HUES48 (cell line): ENCODE measurements at regions not wholly inside any gene's neighbourhood (a gene's known extent, or its start where the extent isn't known, plus 50 kb on each side); places are given as distances from the start of the nearest gene placed in this dataset.
"Not testable (repeated sequence)": the region's sequence is repeated elsewhere in the genome, so short reads cannot be mapped to it uniquely, and the experiment has no call there.

Experiments
- H3K27ac ChIP-seq: one replicate; pipeline ENCODE4 v1.7.0; 2013; ENCODE audit warnings: low read depth, low read length, inconsistent platforms
- H3K27me3 ChIP-seq: 2 replicates; pipeline ENCODE4 v1.6.1; 2013; ENCODE audit warnings: mild to moderate bottlenecking, low read length; ENCODE audit not compliant: control insufficient read depth, insufficient read depth
- H3K36me3 ChIP-seq: 2 replicates; pipeline ENCODE4 v1.6.1; 2013; ENCODE audit warnings: low read length; ENCODE audit not compliant: control insufficient read depth, insufficient read depth
- H3K4me1 ChIP-seq: 2 replicates; pipeline ENCODE4 v1.6.1; 2013; ENCODE audit warnings: mild to moderate bottlenecking, low read length; ENCODE audit not compliant: control insufficient read depth, insufficient read depth
- H3K4me3 ChIP-seq: 2 replicates; pipeline ENCODE4 v1.5.1; 2013; ENCODE audit warnings: mild to moderate bottlenecking, low read depth, low read length
- H3K9ac ChIP-seq: 2 replicates; pipeline ENCODE4 v1.6.1; 2013; ENCODE audit warnings: mild to moderate bottlenecking, low read depth, low read length, moderate library complexity
- H3K9me3 ChIP-seq: 2 replicates; pipeline ENCODE4 v1.6.1; 2013; ENCODE audit warnings: low read length; ENCODE audit not compliant: control insufficient read depth, insufficient read depth

DNA sequence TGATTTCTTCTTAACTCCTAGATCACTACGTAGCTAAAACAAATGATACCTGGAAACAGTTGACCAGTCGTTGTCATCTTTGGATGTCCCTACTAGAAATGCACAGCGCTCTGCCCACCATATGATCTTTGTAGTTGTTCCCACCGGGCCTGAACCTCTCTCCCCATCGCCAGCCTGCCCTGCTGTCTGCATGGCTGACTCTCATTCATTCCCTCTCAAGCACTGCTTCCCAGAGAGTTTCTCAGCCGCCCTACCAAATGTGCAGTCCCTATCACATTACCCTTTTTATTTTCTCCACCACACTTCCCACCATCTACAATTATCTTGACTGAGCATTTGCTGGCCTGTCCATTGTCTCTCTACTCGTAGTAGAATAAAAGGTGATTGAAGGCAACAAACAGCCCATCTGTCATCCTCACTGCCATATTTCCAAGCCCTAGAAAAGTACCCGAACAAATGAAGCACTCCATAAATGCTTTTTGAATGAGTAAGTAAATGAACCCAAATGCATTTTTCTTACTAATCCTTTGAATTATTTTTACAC is 748.4 kb upstream of the TPTE start:
- peaks cover 98% of the 10 kb centered on the region for H3K9me3 ChIP-seq
- H3K4me3 ChIP-seq: not testable (repeated sequence)

DNA sequence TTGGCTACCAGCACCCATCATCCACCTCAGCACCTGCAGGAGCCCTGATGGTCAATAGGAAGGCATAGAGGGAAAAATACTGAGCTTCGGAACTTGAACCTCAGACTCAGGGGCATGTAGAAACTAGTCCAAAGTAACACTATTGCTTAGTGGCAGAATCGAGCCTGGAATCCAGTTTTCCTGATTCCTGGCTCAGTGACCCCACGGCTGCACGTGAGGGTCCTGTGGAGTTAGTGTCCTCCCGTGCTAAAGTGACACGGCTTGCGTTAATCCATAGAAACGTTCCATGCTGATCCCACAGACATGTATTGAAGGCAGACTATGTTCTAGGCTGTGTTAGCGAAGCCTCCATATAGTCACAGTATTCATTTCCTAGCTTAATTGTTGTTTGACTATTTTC is 747.0 kb upstream of the TPTE start:
- H3K9me3 ChIP-seq: peaks cover 98% of the 10 kb centered on the region
- H3K9ac ChIP-seq: no peak overlapping the region
- H3K27ac ChIP-seq: no peak overlapping the region
- H3K4me3 ChIP-seq: 0 out of 2 replicates have a peak overlapping the region, but pooled peaks have one; percentile 6
- no peaks in the 10 kb centered on the region for H3K27me3 ChIP-seq
- H3K36me3 ChIP-seq: no peaks in the 10 kb centered on the region
- no peaks in the 10 kb centered on the region for H3K4me1 ChIP-seq

More for the DNA sequence above, 748.4 kb upstream of the TPTE start:
- not testable (repeated sequence) for H3K36me3 ChIP-seq, H3K4me1 ChIP-seq, H3K9ac ChIP-seq, H3K27ac ChIP-seq, H3K27me3 ChIP-seq

DNA sequence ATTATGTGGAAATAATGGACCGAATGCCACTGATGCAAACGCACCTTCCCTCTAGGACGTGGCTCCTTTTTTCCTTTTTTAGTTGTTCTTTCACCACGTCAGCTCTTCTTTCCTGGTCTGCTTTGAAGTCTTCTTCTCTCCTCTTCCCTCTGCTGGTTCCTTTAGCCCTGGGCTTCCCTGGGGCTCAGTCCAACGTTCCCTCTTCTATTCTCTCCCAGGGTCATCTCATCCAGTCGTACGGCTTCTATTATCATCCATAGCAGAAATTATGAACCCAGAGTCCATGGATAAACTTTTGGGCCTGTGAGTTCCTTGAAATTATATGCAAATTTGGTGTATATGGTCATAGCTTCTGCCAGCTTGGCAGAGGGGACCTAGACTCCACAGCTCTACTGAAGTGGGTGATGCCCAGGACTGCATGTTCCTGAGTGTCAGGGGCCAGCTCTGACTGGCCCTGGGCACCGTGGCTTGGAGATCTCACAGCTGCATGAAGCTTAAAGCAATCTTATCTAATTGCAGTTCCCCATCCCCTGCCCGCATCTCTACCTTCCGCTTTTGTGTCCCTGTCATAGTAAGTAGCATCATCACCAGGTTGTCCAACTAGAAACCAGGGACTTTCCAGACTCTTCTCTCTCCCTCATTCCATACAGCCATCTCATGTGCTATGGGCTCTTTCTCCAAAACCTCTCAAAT is 746.3 kb upstream of the TPTE start:
- not testable (repeated sequence) for H3K27ac ChIP-seq, H3K27me3 ChIP-seq, H3K36me3 ChIP-seq, H3K9ac ChIP-seq, H3K4me1 ChIP-seq, H3K4me3 ChIP-seq
- H3K9me3 ChIP-seq: peaks cover 98% of the 10 kb centered on the region

DNA sequence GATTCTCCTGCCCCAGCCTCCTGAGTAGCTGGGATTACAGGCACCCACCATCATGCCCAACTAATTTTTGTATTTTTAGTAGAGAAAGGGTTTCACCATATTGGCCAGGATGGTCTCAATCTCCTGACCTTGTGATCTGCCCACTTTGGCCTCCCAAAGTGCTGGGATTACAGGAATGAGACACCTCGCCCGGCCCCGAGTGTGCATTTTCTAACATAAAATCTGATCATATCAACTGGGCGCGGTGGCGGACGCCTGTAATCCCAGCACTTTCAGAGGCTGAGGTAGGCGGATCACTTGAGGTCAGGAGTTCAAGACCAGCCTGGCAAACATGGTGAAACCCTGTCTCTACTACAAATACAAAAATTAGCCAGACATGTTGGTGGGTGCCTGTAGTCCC is 745.5 kb upstream of the TPTE start:
- H3K27me3 ChIP-seq, H3K27ac ChIP-seq, H3K4me3 ChIP-seq, H3K4me1 ChIP-seq, H3K36me3 ChIP-seq, H3K9ac ChIP-seq: not testable (repeated sequence)
- H3K9me3 ChIP-seq: peaks cover 98% of the 10 kb centered on the region

DNA sequence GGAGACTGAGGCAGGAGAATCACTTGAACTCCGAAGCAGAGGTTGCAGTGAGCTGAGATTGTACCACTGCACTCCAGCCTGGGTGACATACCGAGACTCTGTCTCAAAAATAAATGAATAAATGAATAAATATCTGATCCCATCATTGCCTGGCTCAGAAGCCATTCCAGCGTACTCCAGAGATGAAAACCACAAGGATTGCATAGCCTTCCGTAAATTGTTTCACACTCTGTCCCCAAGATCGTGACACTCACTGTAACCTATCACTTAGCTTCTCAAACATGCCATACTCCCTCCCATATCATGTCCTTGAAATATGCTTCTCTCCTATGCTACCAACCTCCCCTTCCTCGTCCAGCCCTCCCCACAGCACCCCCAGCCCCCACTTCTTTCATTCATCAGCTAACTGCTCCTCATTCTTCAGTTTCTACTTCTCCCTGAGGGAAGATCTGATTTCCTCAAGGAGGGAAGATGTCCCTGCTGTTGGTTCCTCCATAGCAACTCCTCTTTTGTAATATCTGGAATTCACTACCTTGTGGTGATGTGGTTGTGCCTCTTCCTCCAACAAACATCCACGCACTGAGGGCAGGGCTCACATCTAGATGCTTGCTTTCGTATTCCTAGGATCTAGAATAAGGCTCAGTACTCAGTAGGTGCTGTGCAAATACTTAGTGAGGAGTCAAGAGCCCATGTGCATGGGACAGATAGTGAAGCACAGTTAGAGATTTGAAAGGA is 744.9 kb upstream of the TPTE start:
- peaks cover 98% of the 10 kb centered on the region for H3K9me3 ChIP-seq
- not testable (repeated sequence) for H3K9ac ChIP-seq

DNA sequence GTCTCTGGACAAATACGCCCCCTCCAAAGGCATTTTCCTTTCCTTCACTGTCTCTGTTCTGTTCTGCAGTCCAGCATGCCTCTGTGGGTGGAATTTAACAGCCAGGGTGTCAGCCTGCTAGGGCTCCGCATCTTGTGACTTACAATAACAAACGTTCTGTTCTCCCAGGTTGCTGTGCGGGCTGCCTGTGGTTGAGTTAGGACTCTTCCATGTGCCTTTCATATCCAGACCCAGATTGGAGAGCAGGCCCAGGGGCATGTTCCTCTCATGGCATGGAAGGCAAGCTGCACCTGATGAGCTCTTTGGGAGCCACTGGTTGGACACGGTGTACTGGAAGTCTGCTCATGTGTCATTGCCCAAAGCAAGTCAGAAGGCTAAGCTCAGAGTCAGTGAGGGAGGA is 742.8 kb upstream of the TPTE start:
- peaks cover 97% of the 10 kb centered on the region for H3K9me3 ChIP-seq
- not testable (repeated sequence) for H3K4me3 ChIP-seq, H3K9ac ChIP-seq, H3K27ac ChIP-seq, H3K27me3 ChIP-seq, H3K4me1 ChIP-seq, H3K36me3 ChIP-seq

More for the DNA sequence above, 744.9 kb upstream of the TPTE start:
- H3K27ac ChIP-seq, H3K4me3 ChIP-seq, H3K4me1 ChIP-seq, H3K36me3 ChIP-seq, H3K27me3 ChIP-seq: not testable (repeated sequence)

DNA sequence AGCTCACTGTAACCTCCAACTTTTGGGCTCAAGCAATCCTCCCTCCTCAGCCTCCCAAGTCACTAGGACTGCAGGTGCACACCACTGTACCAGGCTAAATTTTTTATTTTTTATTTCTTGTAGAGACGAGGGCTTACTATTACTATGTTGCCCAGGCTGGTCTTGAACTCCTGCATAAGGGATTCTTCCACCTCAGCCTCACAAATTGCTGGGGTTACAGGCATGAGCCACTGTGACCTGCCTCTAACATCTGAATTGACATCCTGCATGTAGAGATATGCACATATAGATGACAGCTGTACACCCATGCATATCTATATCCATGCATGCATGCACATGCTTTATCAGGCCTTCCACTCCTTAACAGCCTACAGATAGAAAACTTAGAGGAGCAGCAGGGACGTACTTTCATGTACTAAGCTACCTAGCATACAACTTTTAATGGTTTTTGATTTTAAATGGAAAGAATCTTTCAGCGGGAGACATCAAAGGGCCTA is 740.9 kb upstream of the TPTE start:
- no peaks in the 10 kb centered on the region for H3K4me1 ChIP-seq
- no peaks in the 10 kb centered on the region for H3K36me3 ChIP-seq
- peaks cover 96% of the 10 kb centered on the region for H3K9me3 ChIP-seq
- peak overlapping the region; percentile 2; the same call in 1 of the 2 replicates for H3K4me3 ChIP-seq
- H3K27ac ChIP-seq: no peak overlapping the region
- H3K27me3 ChIP-seq: no peaks in the 10 kb centered on the region
- H3K9ac ChIP-seq: no peak overlapping the region

DNA sequence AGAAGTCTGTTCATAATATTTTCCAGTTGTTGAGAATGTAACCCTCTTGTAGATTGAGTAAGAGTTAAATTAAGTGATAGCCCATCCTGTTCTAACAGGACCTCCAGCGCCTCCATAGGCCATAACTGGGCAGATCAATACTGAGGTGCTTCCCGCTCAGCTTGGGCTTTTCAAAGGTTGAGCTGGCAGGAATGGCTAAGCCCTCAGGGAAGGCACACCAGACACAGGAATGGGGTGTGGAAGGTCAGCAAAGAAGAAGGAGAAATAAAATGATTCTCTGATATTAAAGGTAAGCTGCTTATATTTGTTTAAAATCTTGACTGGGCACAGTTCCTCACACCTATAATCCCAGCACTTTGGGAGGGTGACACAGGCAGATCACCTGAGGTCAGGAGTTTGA is 737.8 kb upstream of the TPTE start:
- H3K27ac ChIP-seq, H3K27me3 ChIP-seq, H3K36me3 ChIP-seq, H3K4me1 ChIP-seq, H3K9ac ChIP-seq, H3K4me3 ChIP-seq: not testable (repeated sequence)
- peaks cover 91% of the 10 kb centered on the region for H3K9me3 ChIP-seq

DNA sequence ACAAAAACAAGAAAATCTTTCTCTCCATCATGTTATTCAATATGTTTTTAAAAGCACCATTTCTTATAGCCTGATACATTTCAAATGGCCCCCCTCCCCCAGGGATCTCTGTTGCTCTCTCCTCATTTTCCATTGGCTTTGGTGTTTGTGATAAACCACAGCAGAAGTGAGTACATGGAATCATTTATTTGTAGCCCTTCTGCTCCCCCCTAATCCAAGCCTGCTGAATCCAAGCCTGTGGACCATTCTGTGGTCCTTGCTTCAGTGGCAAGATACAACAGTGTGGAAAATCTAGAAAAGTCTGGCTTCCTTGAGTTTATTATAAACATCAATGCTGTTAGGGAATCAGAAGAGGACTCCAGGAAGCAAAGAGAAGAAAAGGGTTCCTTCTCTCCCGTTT is 737.2 kb upstream of the TPTE start:
- H3K4me1 ChIP-seq, H3K9ac ChIP-seq: not testable (repeated sequence)
- peaks cover 91% of the 10 kb centered on the region for H3K9me3 ChIP-seq

DNA sequence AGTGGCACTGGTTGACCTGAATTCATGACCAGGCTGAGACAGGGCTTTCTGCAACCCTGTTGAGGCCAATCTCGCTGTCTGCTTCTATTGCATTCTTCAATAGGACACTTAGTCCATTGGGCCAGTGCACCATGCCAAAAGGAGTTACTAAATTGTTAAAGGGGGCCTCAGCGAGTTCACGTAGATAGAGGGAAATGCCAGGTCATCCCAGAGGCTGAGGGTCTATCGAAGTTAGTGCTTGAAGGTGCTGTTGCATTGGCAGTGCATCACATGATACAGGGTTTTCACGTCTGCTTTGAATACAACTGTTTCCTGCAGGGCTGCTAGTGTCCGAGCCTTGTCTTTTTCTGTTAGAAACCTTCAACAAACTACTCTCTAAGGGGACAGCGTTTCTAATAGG is 735.3 kb upstream of the TPTE start:
- H3K27me3 ChIP-seq, H3K4me1 ChIP-seq, H3K9ac ChIP-seq, H3K36me3 ChIP-seq, H3K4me3 ChIP-seq, H3K27ac ChIP-seq: not testable (repeated sequence)
- peaks cover 91% of the 10 kb centered on the region for H3K9me3 ChIP-seq

More for the DNA sequence above, 737.2 kb upstream of the TPTE start:
- not testable (repeated sequence) for H3K27ac ChIP-seq, H3K4me3 ChIP-seq, H3K36me3 ChIP-seq, H3K27me3 ChIP-seq

DNA sequence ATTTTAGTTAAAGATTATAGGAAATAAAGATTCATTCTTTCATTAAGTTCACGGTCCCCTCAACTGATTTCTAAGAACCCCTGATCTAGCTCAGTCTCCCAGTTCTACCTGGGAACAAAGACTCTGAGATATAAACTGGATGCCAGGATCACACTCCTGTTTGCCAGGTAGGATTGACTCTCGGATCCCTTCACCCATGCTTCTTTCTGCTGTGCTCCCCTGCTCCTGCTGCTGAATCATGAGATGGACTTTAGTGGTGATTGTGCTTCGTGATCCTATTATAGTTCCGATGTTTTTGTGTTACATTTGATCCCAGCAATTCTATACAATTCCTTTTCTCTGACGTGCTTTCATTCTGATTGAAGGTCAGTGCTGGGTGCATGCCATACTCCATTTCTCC is 733.1 kb upstream of the TPTE start:
- not testable (repeated sequence) for H3K9ac ChIP-seq, H3K4me1 ChIP-seq, H3K36me3 ChIP-seq, H3K4me3 ChIP-seq, H3K27me3 ChIP-seq, H3K27ac ChIP-seq
- peaks cover 91% of the 10 kb centered on the region for H3K9me3 ChIP-seq
